ENCODE measurements at regions not wholly inside any gene's neighbourhood (a gene's known extent, or its start where the extent isn't known, plus 50 kb on each side); places are given as distances from the start of the nearest gene placed in this dataset.

DNA sequence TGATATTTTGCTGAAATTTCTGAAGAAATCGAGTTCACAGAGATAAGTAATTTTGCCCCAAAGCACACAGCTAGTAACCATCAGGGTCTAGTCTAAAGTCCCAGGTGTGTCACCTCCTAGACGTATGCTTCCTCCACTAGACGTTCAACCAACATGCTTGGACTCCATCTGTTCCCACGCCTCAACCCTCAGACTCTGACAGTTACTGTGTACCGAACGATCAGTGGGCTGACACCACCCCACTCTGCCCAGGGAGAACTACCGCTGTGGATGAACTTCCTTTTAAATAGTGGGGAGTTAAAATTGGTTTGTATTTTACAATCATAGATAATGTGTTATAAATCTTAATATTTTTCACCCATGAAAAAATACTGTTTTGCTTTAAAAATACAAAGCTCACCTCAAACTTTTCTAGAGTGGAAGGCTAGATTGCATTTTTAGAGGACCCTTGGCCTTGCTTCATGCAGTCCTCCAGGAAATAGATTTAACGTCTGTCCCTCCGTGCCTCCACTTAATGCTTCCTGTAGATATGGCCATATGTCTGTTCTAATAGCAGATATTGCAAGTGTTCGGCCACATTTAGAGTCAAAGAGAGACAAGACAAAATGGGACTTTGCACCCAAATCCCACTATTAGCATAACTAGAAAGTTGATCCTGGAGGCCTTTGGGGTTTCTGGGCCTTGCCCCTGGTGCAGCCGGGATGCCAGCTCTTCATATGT lies 91.4 kb upstream of the ZPBP start:
- TF ChIP-seq, protein P1, sequence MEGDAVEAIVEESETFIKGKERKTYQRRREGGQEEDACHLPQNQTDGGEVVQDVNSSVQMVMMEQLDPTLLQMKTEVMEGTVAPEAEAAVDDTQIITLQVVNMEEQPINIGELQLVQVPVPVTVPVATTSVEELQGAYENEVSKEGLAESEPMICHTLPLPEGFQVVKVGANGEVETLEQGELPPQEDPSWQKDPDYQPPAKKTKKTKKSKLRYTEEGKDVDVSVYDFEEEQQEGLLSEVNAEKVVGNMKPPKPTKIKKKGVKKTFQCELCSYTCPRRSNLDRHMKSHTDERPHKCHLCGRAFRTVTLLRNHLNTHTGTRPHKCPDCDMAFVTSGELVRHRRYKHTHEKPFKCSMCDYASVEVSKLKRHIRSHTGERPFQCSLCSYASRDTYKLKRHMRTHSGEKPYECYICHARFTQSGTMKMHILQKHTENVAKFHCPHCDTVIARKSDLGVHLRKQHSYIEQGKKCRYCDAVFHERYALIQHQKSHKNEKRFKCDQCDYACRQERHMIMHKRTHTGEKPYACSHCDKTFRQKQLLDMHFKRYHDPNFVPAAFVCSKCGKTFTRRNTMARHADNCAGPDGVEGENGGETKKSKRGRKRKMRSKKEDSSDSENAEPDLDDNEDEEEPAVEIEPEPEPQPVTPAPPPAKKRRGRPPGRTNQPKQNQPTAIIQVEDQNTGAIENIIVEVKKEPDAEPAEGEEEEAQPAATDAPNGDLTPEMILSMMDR (IDR thresholded peaks at IDR 0.05 in 2 of 3, conservative IDR thresholded peaks at IDR 0.05 in 1 of 3; ENCODE audit: control insufficient read depth in 2 of 3, extremely low read depth in 1 of 3, insufficient read depth in 1 of 3, low read depth in 3 of 3, low read length in 3 of 3): no peak
- TF ChIP-seq CEBPB (IDR thresholded peaks at IDR 0.05; ENCODE audit: borderline replicate concordance in 1 of 2, low read depth in 2 of 2, low read length in 2 of 2) (no peak), CBX5 (IDR thresholded peaks at IDR 0.05; ENCODE audit: low read depth) (no peak), TAF1 (IDR thresholded peaks at IDR 0.05; ENCODE audit: borderline replicate concordance, low read depth, low read length) (no peak), EP300 (IDR thresholded peaks at IDR 0.05; ENCODE audit: borderline replicate concordance in 1 of 2, control insufficient read depth in 1 of 2, low read depth in 2 of 2, low read length in 2 of 2) (no peak), CBFB (IDR thresholded peaks at IDR 0.05; ENCODE audit: low read depth) (no peak), POLR2AphosphoS5 (IDR thresholded peaks at IDR 0.05; ENCODE audit: low read length) (no peak)
- TF ChIP-seq, protein P2, sequence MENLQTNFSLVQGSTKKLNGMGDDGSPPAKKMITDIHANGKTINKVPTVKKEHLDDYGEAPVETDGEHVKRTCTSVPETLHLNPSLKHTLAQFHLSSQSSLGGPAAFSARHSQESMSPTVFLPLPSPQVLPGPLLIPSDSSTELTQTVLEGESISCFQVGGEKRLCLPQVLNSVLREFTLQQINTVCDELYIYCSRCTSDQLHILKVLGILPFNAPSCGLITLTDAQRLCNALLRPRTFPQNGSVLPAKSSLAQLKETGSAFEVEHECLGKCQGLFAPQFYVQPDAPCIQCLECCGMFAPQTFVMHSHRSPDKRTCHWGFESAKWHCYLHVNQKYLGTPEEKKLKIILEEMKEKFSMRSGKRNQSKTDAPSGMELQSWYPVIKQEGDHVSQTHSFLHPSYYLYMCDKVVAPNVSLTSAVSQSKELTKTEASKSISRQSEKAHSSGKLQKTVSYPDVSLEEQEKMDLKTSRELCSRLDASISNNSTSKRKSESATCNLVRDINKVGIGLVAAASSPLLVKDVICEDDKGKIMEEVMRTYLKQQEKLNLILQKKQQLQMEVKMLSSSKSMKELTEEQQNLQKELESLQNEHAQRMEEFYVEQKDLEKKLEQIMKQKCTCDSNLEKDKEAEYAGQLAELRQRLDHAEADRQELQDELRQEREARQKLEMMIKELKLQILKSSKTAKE (IDR thresholded peaks at IDR 0.05; ENCODE audit: low read depth, poor library complexity, severe bottlenecking): no peak
- TF ChIP-seq, protein P3, sequence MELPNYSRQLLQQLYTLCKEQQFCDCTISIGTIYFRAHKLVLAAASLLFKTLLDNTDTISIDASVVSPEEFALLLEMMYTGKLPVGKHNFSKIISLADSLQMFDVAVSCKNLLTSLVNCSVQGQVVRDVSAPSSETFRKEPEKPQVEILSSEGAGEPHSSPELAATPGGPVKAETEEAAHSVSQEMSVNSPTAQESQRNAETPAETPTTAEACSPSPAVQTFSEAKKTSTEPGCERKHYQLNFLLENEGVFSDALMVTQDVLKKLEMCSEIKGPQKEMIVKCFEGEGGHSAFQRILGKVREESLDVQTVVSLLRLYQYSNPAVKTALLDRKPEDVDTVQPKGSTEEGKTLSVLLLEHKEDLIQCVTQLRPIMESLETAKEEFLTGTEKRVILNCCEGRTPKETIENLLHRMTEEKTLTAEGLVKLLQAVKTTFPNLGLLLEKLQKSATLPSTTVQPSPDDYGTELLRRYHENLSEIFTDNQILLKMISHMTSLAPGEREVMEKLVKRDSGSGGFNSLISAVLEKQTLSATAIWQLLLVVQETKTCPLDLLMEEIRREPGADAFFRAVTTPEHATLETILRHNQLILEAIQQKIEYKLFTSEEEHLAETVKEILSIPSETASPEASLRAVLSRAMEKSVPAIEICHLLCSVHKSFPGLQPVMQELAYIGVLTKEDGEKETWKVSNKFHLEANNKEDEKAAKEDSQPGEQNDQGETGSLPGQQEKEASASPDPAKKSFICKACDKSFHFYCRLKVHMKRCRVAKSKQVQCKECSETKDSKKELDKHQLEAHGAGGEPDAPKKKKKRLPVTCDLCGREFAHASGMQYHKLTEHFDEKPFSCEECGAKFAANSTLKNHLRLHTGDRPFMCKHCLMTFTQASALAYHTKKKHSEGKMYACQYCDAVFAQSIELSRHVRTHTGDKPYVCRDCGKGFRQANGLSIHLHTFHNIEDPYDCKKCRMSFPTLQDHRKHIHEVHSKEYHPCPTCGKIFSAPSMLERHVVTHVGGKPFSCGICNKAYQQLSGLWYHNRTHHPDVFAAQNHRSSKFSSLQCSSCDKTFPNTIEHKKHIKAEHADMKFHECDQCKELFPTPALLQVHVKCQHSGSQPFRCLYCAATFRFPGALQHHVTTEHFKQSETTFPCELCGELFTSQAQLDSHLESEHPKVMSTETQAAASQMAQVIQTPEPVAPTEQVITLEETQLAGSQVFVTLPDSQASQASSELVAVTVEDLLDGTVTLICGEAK (IDR thresholded peaks at IDR 0.05; ENCODE audit: borderline replicate concordance): no peak
- TF ChIP-seq, protein P4, sequence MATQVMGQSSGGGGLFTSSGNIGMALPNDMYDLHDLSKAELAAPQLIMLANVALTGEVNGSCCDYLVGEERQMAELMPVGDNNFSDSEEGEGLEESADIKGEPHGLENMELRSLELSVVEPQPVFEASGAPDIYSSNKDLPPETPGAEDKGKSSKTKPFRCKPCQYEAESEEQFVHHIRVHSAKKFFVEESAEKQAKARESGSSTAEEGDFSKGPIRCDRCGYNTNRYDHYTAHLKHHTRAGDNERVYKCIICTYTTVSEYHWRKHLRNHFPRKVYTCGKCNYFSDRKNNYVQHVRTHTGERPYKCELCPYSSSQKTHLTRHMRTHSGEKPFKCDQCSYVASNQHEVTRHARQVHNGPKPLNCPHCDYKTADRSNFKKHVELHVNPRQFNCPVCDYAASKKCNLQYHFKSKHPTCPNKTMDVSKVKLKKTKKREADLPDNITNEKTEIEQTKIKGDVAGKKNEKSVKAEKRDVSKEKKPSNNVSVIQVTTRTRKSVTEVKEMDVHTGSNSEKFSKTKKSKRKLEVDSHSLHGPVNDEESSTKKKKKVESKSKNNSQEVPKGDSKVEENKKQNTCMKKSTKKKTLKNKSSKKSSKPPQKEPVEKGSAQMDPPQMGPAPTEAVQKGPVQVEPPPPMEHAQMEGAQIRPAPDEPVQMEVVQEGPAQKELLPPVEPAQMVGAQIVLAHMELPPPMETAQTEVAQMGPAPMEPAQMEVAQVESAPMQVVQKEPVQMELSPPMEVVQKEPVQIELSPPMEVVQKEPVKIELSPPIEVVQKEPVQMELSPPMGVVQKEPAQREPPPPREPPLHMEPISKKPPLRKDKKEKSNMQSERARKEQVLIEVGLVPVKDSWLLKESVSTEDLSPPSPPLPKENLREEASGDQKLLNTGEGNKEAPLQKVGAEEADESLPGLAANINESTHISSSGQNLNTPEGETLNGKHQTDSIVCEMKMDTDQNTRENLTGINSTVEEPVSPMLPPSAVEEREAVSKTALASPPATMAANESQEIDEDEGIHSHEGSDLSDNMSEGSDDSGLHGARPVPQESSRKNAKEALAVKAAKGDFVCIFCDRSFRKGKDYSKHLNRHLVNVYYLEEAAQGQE (IDR thresholded peaks at IDR 0.05; ENCODE audit: low read depth, low read length): no peak

Measured in GM12878 (cell line).